HCT116 (cell line): ENCODE measurements at regions not wholly inside any gene's neighbourhood (a gene's known extent, or its start where the extent isn't known, plus 50 kb on each side); places are given as distances from the start of the nearest gene placed in this dataset.

Experiments
- ATAC-seq: fragments of 200-7000 bp; cut with Tn5 transposase; 2 replicates; pipeline ENCODE4 v1.9.1; 2020; ENCODE audit warnings: mild to moderate bottlenecking, moderate library complexity
- BruUV-seq: library from RNA; stranded (reverse); fragments of 400-500 nt; replicated peaks from 2 replicates; lab custom pipeline; 2021; lab: Mats Ljungman, UMichigan
- CTCF ChIA-PET: fragments of 300-600 bp; sonication (Branson Sonifier 250); formaldehyde crosslinking; loops from one replicate; lab custom pipeline; 2021; ENCODE audit warnings: antibody characterized with exemption; lab: Charles Lee
- POLR2A ChIA-PET: fragments of 300-600, 350-600 bp; sonication (Branson Sonifier 250); formaldehyde crosslinking; loops from one replicate; lab custom pipeline; 2021; ENCODE audit warnings: antibody characterized with exemption; lab: Charles Lee
- RAD21 ChIA-PET, 2 experiments: fragments of 300-600 bp; sonication (Branson Sonifier 250); formaldehyde crosslinking; loops; one replicate each; lab custom pipeline; 2023; ENCODE audit warnings: low total read pairs in 2 of 2; ENCODE audit not compliant: uncharacterized antibody in 2 of 2, unreplicated experiment in 2 of 2, low non-redundant PET in 1 of 2; lab: Charles Lee
- DNase-seq: peaks from one replicate; pipeline ENCODE4 v3.0.0-alpha.2; 2010; ENCODE audit warnings: low read depth, low spot score
- H2AFZ ChIP-seq: fragments of 200-600 bp; shearing (Covaris generic), sonication (generic); 2 replicates; pipeline ENCODE4 v1.6.1; 2017; ENCODE audit warnings: low read depth, mixed run types, mixed read lengths, antibody characterized with exemption, low read length; ENCODE audit not compliant: poor library complexity, severe bottlenecking
- H3K27ac ChIP-seq: 2 replicates; pipeline ENCODE4 v1.5.1; 2012; ENCODE audit warnings: low read depth, low read length
- H3K27me3 ChIP-seq: fragments of 200-600 bp; sonication (generic); 2 replicates; pipeline ENCODE4 v1.6.1; 2016; ENCODE audit warnings: mixed run types, low read length, mixed read lengths; ENCODE audit not compliant: insufficient read depth
- H3K36me3 ChIP-seq, 2 experiments: fragments of 200-500 bp in 1 of 2; fragments of 200-600 bp in 1 of 2; sonication (Bioruptor generic) in 1 of 2; sonication (generic) in 1 of 2; 2 replicates each; pipeline versions ENCODE4 v1.5.1 to v1.6.1; 2014 to 2016; ENCODE audit warnings: low read length in 2 of 2, inconsistent platforms in 1 of 2, mixed read lengths in 1 of 2, mixed run types in 1 of 2; ENCODE audit not compliant: insufficient read depth in 2 of 2, control insufficient read depth in 1 of 2
- H3K4me1 ChIP-seq, 2 experiments: fragments of 200-600 bp in 1 of 2; sonication (generic) in 1 of 2; 2 replicates each; pipeline versions ENCODE4 v1.5.1 to v1.6.1; 2012 to 2017; ENCODE audit warnings: low read length in 2 of 2, inconsistent platforms in 1 of 2, mild to moderate bottlenecking in 1 of 2, mixed read lengths in 1 of 2, mixed run types in 1 of 2, moderate library complexity in 1 of 2; ENCODE audit not compliant: insufficient read depth in 2 of 2, control insufficient read depth in 1 of 2
- H3K4me2 ChIP-seq: fragments of 200-600 bp; sonication (generic); 2 replicates; pipeline ENCODE4 v1.6.1; 2017; ENCODE audit warnings: mixed run types, low read length, mixed read lengths
- H3K4me3 ChIP-seq, 2 experiments: fragments of 200-600 bp in 1 of 2; sonication (generic) in 1 of 2; replicated peaks in 1 of 2; 2 replicates each; pipeline ENCODE4 v1.5.1; 2011 to 2016; ENCODE audit warnings: low read length in 2 of 2, control low read depth in 1 of 2, low read depth in 1 of 2, mild to moderate bottlenecking in 1 of 2, mixed read lengths in 1 of 2, mixed run types in 1 of 2
- H3K79me2 ChIP-seq: fragments of 200-600 bp; sonication (generic); 2 replicates; pipeline ENCODE4 v1.6.1; 2017; ENCODE audit warnings: mild to moderate bottlenecking, mixed run types, low read length, moderate library complexity, mixed read lengths; ENCODE audit not compliant: insufficient read depth
- H3K9ac ChIP-seq: fragments of 200-600 bp; sonication (generic); 2 replicates; pipeline ENCODE4 v1.6.1; 2016; ENCODE audit warnings: low read length, mixed read lengths
- H3K9me2 ChIP-seq: fragments of 200-600 bp; sonication (generic), shearing (Covaris generic); 2 replicates; pipeline ENCODE4 v1.6.1; 2017; ENCODE audit warnings: mixed run types, mild to moderate bottlenecking, moderate library complexity; ENCODE audit not compliant: insufficient read depth
- H3K9me3 ChIP-seq, 2 experiments: fragments of 200-500 bp in 1 of 2; fragments of 200-600 bp in 1 of 2; sonication (Bioruptor generic) in 1 of 2; sonication (generic) in 1 of 2; 2 replicates each; pipeline ENCODE4 v1.6.1; 2014 to 2017; ENCODE audit warnings: low read length in 2 of 2, mixed read lengths in 2 of 2, inconsistent platforms in 1 of 2, low read depth in 1 of 2, mild to moderate bottlenecking in 1 of 2, mixed run types in 1 of 2, moderate library complexity in 1 of 2; ENCODE audit not compliant: control insufficient read depth in 1 of 2, insufficient read depth in 1 of 2
- H4K20me1 ChIP-seq: fragments of 200-600 bp; sonication (generic), shearing (Covaris generic); 2 replicates; pipeline ENCODE4 v1.6.1; 2017; ENCODE audit warnings: mixed run types, mild to moderate bottlenecking, moderate library complexity; ENCODE audit not compliant: insufficient read depth
- EZH2 ChIP-seq: fragments of 200-600 bp; sonication (generic); IDR thresholded peaks from 2 replicates; pipeline ENCODE4 v1.6.1; 2017; ENCODE audit warnings: antibody characterized with exemption, mixed run types
- JUND ChIP-seq: IDR thresholded peaks from 2 replicates; pipeline ENCODE4 v1.6.1; 2012
- POLR2A ChIP-seq: IDR thresholded peaks from 2 replicates; pipeline ENCODE4 v1.7.0; 2011; ENCODE audit warnings: borderline replicate concordance; ENCODE audit not compliant: insufficient read depth, insufficient read length; ENCODE audit errors: extremely low read depth
- REST ChIP-seq: IDR thresholded peaks from 2 replicates; pipeline ENCODE4 v1.6.1; 2012; ENCODE audit warnings: low read depth
- SP1 ChIP-seq: IDR thresholded peaks from 2 replicates; pipeline ENCODE4 v1.6.1; 2012; ENCODE audit warnings: low read depth
- ZFX ChIP-seq: fragments of 450-650 bp; IDR thresholded peaks from 2 replicates; pipeline ENCODE4 v1.6.1; 2017
- intact Hi-C: fragments of 100-400 bp; cut with micrococcal nuclease; formaldehyde crosslinking; loops from 2 replicates; pipeline ENCODE4 v1.10.0; 2022
- TF ChIP-seq, protein P1 (sequence below): IDR thresholded peaks from 2 replicates; pipeline ENCODE4 v1.6.1; 2011; ENCODE audit warnings: mild to moderate bottlenecking, low read length, moderate library complexity; ENCODE audit not compliant: insufficient replicate concordance; ENCODE audit errors: extremely low read depth

DNA sequence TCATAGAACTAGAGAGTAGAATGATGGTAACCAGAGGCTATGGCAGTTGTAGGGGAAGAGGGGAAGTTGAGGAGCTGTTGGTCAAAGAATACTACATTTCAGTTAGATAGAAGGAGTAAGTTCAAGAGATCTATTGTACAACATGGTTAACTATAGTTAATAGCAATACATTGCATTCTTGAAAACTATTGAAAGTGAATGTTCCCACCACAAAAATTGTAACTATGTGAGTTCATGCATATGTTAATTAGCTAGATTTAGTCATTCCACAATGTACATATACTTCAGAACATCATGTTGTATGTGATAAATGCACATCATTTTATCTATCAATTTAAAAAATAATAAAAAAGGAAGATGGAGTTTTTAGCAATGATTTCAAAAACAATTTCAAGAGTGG, 125.3 kb upstream of the IL15 start:
- intact Hi-C loops, result no loop called here
- Histone ChIP-seq H3K4me3 (no peak overlapping the region), H4K20me1 (no peaks in the 10 kb centered on the region), H3K9me2 (no peaks in the 10 kb centered on the region), H3K4me1 (no peaks in the 10 kb centered on the region), H3K9ac (no peak overlapping the region), H3K9me3 (no peaks in the 10 kb centered on the region), H3K4me2 (no peak overlapping the region), H3K79me2 (no peaks in the 10 kb centered on the region), H3K27me3 (no peaks in the 10 kb centered on the region), H3K27ac (no peak overlapping the region), H2AFZ (no peak overlapping the region), H3K36me3 (no peaks in the 10 kb centered on the region)
- ATAC-seq (no peak), DNase-seq (no peak)
- ChIA-PET CTCF (no interaction called here), RAD21 (no interaction called here), POLR2A (no interaction called here)
- TF ChIP-seq REST (no peak), ZFX (no peak), EZH2 (no peak), JUND (no peak), POLR2A (no peak), SP1 (no peak)
- TF ChIP-seq, protein P1, sequence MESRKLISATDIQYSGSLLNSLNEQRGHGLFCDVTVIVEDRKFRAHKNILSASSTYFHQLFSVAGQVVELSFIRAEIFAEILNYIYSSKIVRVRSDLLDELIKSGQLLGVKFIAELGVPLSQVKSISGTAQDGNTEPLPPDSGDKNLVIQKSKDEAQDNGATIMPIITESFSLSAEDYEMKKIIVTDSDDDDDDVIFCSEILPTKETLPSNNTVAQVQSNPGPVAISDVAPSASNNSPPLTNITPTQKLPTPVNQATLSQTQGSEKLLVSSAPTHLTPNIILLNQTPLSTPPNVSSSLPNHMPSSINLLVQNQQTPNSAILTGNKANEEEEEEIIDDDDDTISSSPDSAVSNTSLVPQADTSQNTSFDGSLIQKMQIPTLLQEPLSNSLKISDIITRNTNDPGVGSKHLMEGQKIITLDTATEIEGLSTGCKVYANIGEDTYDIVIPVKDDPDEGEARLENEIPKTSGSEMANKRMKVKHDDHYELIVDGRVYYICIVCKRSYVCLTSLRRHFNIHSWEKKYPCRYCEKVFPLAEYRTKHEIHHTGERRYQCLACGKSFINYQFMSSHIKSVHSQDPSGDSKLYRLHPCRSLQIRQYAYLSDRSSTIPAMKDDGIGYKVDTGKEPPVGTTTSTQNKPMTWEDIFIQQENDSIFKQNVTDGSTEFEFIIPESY, result no peak
- BruUV-seq, result no TSS peak
